Thyroid gland (tissue), 4 donors: ENCODE measurements at regions not wholly inside any gene's neighbourhood (a gene's known extent, or its start where the extent isn't known, plus 50 kb on each side); places are given as distances from the start of the nearest gene placed in this dataset.

Experiments
- DNase-seq, 2 donors: peaks; one replicate each; pipeline ENCODE4 v3.0.0-alpha.2; 2019
- H3K27ac ChIP-seq, 3 donors: fragments of 200-600 bp; sonication (generic); 1 replicate in 2 of 3; 2 replicates in 1 of 3; pipeline ENCODE4 v1.5.1; 2016 to 2019; ENCODE audit warnings: mild to moderate bottlenecking in 1 of 3, moderate library complexity in 1 of 3
- H3K27me3 ChIP-seq: fragments of 200-600 bp; sonication (generic); one replicate; pipeline ENCODE4 v1.5.1; 2019
- H3K36me3 ChIP-seq, 2 donors: fragments of 200-600 bp; sonication (generic); one replicate each; pipeline ENCODE4 v1.5.1; 2016 to 2019
- H3K4me1 ChIP-seq, 2 donors: fragments of 200-600 bp; sonication (generic); one replicate each; pipeline ENCODE4 v1.5.1; 2017 to 2019
- H3K4me3 ChIP-seq, 3 donors: fragments of 200-600 bp; sonication (generic); replicated peaks in 1 of 3; 1 replicate in 2 of 3; 2 replicates in 1 of 3; pipeline ENCODE4 v1.5.1; 2016; ENCODE audit warnings: mild to moderate bottlenecking in 1 of 3
- H3K9me3 ChIP-seq: fragments of 200-600 bp; sonication (generic); one replicate; pipeline ENCODE4 v1.5.1; 2017
- POLR2A ChIP-seq, 2 donors: fragments of 450-650 bp; IDR thresholded peaks; one replicate each; pipeline ENCODE4 v1.6.1; 2017; ENCODE audit warnings: antibody characterized with exemption in 2 of 2, mild to moderate bottlenecking in 2 of 2, moderate library complexity in 1 of 2
- whole genome bisulfite sequencing, 2 donors: methylation state at CpG; one replicate each; pipeline ENCODE4 v1.1.5; 2017; 5-methylcytosine and 5-hydroxymethylcytosine counted together
- intact Hi-C: fragments of 100-400 bp; cut with DNase I; formaldehyde crosslinking; loops from one replicate; pipeline ENCODE4 v1.15.1; 2023
- TF ChIP-seq, protein P1 (sequence below), 6 experiments: fragments of 200-600 bp in 3 of 6; fragments of 450-650 bp in 3 of 6; sonication (generic) in 3 of 6; IDR thresholded peaks; one replicate each; pipeline ENCODE4 v1.5.1; 2016 to 2019; ENCODE audit warnings: antibody characterized with exemption in 6 of 6, mild to moderate bottlenecking in 2 of 6, inconsistent platforms in 1 of 6, moderate library complexity in 1 of 6

DNA sequence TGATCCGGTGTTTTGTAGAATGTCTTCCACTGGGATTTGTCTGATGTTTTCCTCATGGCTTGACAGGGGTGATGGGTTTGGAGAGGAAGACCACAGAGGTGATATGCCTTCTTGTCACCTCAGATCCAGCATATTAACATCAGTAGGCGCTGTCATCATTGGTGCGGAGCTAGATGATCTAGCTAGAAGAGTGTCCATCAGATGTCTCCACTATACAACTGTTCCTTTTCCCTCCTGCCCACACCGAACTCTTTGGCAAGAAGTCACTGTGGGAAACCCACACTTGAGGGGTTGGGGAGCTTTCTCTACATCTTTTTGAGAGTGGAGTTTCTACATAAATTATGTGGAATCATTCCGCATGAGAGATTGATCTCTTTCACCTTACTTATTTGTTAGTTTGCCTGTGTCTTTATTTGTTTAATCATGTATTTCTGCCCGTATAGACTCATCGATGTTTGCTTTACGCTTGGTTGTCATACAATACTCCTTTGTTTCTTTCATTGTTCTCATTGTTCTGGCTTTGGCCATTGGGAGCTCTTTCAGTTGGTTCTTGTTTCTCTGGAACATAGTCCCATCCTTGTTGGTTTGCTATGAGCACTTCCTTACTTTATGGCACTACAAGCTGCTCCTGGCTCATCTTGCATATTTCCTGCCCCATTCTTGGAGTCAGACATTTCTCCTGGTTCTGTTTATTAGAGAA, 1420.3 kb downstream of the BRD1 start:
- intact Hi-C loops, result no loop called here
- no peak for TF ChIP-seq POLR2A (IDR thresholded peaks at IDR 0.05)
- TF ChIP-seq, protein P1, sequence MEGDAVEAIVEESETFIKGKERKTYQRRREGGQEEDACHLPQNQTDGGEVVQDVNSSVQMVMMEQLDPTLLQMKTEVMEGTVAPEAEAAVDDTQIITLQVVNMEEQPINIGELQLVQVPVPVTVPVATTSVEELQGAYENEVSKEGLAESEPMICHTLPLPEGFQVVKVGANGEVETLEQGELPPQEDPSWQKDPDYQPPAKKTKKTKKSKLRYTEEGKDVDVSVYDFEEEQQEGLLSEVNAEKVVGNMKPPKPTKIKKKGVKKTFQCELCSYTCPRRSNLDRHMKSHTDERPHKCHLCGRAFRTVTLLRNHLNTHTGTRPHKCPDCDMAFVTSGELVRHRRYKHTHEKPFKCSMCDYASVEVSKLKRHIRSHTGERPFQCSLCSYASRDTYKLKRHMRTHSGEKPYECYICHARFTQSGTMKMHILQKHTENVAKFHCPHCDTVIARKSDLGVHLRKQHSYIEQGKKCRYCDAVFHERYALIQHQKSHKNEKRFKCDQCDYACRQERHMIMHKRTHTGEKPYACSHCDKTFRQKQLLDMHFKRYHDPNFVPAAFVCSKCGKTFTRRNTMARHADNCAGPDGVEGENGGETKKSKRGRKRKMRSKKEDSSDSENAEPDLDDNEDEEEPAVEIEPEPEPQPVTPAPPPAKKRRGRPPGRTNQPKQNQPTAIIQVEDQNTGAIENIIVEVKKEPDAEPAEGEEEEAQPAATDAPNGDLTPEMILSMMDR (IDR thresholded peaks at IDR 0.05), result no peak
- no peaks in the 10 kb centered on the region for H3K9me3 ChIP-seq
- no peak overlapping the region for H3K27ac ChIP-seq
- no peak for DNase-seq
- 88 to 94% methylated on average over 8 of the region's 8 CpGs for WGBS, 2 donors
- no peaks in the 10 kb centered on the region for H3K4me1 ChIP-seq
- no peak overlapping the region for H3K4me3 ChIP-seq
- H3K36me3 ChIP-seq, result no peaks in the 10 kb centered on the region
- no peaks in the 10 kb centered on the region for H3K27me3 ChIP-seq

DNA sequence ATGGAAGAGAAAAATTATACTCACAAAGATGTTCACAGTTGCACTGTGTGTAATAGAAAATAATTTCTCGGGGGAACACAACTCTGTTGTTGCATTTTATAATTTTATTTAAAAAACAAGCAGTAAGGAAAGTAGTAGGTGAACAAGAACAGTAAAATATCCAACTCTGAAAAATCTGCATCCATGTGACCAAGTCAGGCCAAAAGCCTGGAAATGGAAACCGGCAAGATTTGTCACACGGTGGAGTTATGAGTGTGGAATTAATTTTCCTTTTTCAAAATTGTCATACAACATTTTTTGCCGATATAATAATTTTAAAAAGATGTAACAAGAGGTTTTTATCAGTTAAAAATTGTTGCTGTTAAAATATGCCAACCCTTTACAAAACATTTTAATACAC, 1421.5 kb downstream of the BRD1 start:
- H3K4me3 ChIP-seq, result no peak overlapping the region
- no peaks in the 10 kb centered on the region for H3K4me1 ChIP-seq
- TF ChIP-seq, protein P1 (IDR thresholded peaks at IDR 0.05), result no peak
- TF ChIP-seq POLR2A (IDR thresholded peaks at IDR 0.05), result no peak
- no peaks in the 10 kb centered on the region for H3K27me3 ChIP-seq
- no peaks in the 10 kb centered on the region for H3K36me3 ChIP-seq
- intact Hi-C loops, result no loop called here
- 79 to 81% methylated on average over 4 of the region's 4 CpGs for WGBS, 2 donors
- H3K27ac ChIP-seq, result no peak overlapping the region
- H3K9me3 ChIP-seq, result no peaks in the 10 kb centered on the region
- no peak for DNase-seq

DNA sequence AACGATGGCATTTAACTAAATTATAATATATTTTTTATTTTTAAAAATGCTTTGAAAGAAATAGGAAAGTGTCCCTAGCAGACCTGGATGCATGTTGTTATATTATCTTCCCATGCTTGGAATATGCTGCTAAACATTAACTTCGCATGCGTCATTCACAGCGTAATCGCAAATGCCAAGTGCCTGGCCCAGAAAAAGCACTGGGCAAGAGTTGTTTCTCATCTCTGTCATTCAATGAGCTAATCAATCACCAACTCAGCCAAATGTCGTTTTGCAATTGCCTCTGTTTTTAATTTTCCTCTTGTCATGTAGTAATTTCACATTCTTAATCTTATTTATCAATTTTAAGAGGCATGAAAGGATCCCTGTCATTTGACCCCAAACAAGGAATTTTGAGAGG, 1421.9 kb downstream of the BRD1 start:
- WGBS, 2 donors, result 73 to 74% methylated on average over 6 of the region's 6 CpGs
- intact Hi-C loops, result no loop called here
- no peak overlapping the region for H3K4me3 ChIP-seq
- no peak for DNase-seq
- TF ChIP-seq, protein P1 (IDR thresholded peaks at IDR 0.05), result no peak
- no peak for TF ChIP-seq POLR2A (IDR thresholded peaks at IDR 0.05)
- no peaks in the 10 kb centered on the region for H3K36me3 ChIP-seq
- H3K4me1 ChIP-seq, result no peaks in the 10 kb centered on the region
- H3K27me3 ChIP-seq, result no peaks in the 10 kb centered on the region
- H3K27ac ChIP-seq, result no peak overlapping the region
- no peaks in the 10 kb centered on the region for H3K9me3 ChIP-seq

DNA sequence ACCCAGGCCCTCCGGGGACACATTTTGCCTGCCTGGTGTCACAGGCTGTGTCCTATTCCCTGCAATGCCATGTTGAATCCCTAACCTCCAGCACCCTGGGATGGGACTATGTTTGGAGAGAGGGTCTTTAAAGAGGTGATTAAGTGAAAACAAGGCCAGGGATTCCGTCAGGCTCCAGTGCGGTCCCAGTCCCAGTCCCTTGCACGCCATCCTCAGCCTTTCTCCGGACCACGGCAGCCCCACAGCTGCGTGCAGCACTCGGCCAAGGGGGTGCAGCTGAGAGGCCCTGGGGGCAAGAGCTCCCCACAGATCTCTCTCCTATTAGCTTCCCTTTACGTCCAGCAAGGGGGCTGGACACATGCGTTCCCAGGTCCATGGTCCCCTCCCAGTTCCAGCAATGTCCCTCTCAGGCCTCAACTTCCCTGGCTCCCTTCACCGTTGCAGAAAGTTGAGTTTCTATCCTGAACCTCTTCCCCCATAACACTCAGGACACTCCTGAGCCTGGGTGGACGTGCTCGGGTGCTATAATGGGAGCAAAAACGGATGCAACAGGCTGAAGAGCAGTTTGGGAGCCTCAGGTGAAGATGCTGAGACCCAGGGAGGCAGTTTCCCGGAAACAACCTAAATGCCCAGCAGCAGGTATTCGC, 1422.7 kb downstream of the BRD1 start:
- Histone ChIP-seq H3K27me3 (no peaks in the 10 kb centered on the region), H3K9me3 (no peaks in the 10 kb centered on the region), H3K4me1 (no peaks in the 10 kb centered on the region), H3K4me3 (no peak overlapping the region), H3K27ac (no peak overlapping the region), H3K36me3 (no peaks in the 10 kb centered on the region)
- DNase-seq, result no peak
- 68 to 82% methylated on average over 16 of the region's 16 CpGs for WGBS, 2 donors
- TF ChIP-seq, protein P1 (IDR thresholded peaks at IDR 0.05), result no peak
- TF ChIP-seq POLR2A (IDR thresholded peaks at IDR 0.05), result no peak
- intact Hi-C loops, result no loop called here
